Natural killer cell treated with Interleukin-12 subunit alpha and Interleukin-12 subunit beta and Interleukin-15 and Interleukin-18, amount 100 ng/mL, for 72 hours (primary cell): ENCODE measurements at regions not wholly inside any gene's neighbourhood (a gene's known extent, or its start where the extent isn't known, plus 50 kb on each side); places are given as distances from the start of the nearest gene placed in this dataset.

Experiments
- ATAC-seq, 2 donors: fragments of 150-1000 bp; cut with Tn5 transposase in 1 of 2; sonication (Bioruptor Pico), chemical (Tn5 transposase) in 1 of 2; 2 replicates each; pipeline ENCODE4 v1.10.0; 2021
- DNase-seq: peaks from one replicate; pipeline ENCODE4 v3.0.0; 2022; ENCODE audit warnings: low spot score
- H3K27ac Mint-ChIP-seq, 2 donors: 1 replicate in 1 of 2; 2 replicates in 1 of 2; pipeline ENCODE4 v1.8.0; 2022; ENCODE audit warnings: mixed read lengths in 2 of 2, mild to moderate bottlenecking in 1 of 2, moderate library complexity in 1 of 2
- H3K27me3 Mint-ChIP-seq, 2 donors: 1 replicate in 1 of 2; 2 replicates in 1 of 2; pipeline ENCODE4 v1.8.0; 2022; ENCODE audit warnings: mixed read lengths in 2 of 2
- H3K36me3 Mint-ChIP-seq: one replicate; pipeline ENCODE4 v1.8.0; 2022; ENCODE audit warnings: mixed read lengths
- H3K4me1 Mint-ChIP-seq, 2 donors: 1 replicate in 1 of 2; 2 replicates in 1 of 2; pipeline ENCODE4 v1.8.0; 2022; ENCODE audit warnings: low read depth in 2 of 2, mixed read lengths in 2 of 2, mild to moderate bottlenecking in 1 of 2
- H3K4me3 Mint-ChIP-seq: one replicate; pipeline ENCODE4 v1.8.0; 2022; ENCODE audit warnings: mixed read lengths
- H3K9me3 Mint-ChIP-seq: 2 replicates; pipeline ENCODE4 v1.8.0; 2022; ENCODE audit warnings: mixed read lengths

GRCh38 chr10:4049348-4049747 is 264.3 kb upstream of the KLF6 start:
- H3K27ac Mint-ChIP-seq, result no peak overlapping the region
- peaks cover 16 to 20% of the 10 kb centered on the region in 2 donors for H3K4me1 Mint-ChIP-seq
- H3K4me3 Mint-ChIP-seq, result no peak overlapping the region
- no peaks in the 10 kb centered on the region for H3K36me3 Mint-ChIP-seq
- H3K9me3 Mint-ChIP-seq, result no peaks in the 10 kb centered on the region
- DNase-seq, result no peak
- ATAC-seq, result no peak
- H3K27me3 Mint-ChIP-seq, result peaks cover 0 to 3% of the 10 kb centered on the region in 2 donors

DNA sequence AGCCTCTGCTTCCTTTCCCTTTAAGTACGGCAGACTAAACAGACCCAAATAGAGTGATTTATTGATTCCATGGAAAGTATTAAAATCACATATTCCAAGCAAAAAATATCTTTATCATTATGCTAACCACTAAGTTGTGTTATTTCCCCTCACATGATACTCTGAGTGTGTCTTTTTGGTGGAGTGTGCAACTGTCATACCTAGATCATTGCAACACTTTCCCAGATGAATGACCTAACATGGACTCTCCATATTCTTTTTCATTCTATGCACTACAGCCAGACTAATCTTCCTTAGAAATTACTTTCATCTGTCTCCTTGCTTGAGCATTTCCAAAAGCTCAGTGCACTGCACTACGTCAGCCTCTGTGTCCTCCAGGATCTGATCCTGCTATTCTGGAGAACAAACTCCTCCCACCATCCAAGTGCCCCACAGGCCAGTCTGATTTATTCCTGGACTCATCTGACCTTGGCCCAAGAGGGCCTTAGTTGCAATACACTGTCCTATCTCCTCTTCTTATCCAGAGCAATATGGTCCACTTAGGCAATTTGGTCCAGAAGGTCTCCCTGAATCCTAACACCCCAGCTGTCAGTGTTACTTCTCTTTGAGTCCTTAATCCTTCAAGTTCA is 263.3 kb upstream of the KLF6 start:
- H3K4me3 Mint-ChIP-seq, result no peak overlapping the region

DNA sequence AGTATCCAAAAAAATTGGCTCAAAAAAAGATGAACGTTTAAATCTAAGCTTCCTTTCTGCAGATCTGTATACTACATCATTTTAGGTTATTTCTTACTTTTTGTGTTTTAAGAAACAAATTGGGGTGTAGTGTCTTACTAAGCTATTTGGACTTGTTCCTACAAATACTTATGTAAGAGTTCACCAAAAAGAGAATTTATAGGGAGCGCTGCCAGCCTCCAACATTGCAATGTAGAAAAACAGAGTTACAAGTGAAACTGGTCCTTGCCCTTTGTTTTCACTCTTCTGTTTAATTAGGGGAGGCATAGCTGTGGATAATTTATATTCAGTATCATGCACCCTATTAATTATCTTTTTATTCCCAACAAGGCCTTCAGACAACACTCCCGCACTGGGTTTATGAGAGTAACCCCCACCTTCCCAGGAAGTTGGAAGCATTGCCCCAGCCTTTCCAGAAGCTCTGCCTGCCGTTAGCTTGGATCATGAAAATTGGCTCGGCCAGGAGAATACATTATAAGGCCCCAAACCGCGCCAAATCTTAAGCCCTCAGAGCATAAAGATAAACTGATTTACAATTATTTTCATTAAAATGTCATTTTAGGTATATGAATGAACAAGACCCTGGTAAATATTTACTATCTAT is 261.8 kb upstream of the KLF6 start:
- Mint-ChIP-seq H3K27me3 (peaks cover 0 to 3% of the 10 kb centered on the region in 2 donors), H3K27ac (no peak overlapping the region), H3K9me3 (peaks cover under 1% of the 10 kb centered on the region), H3K36me3 (peaks cover 10% of the 10 kb centered on the region), H3K4me1 (peaks cover 9 to 16% of the 10 kb centered on the region in 2 donors), H3K4me3 (no peak overlapping the region)
- no peak for DNase-seq
- ATAC-seq, result no peak

More for the DNA sequence above, 263.3 kb upstream of the KLF6 start:
- H3K27me3 Mint-ChIP-seq, result peaks cover 0 to 3% of the 10 kb centered on the region in 2 donors
- no peaks in the 10 kb centered on the region for H3K36me3 Mint-ChIP-seq
- peaks cover 13 to 16% of the 10 kb centered on the region in 2 donors for H3K4me1 Mint-ChIP-seq
- no peak for ATAC-seq
- H3K9me3 Mint-ChIP-seq, result no peaks in the 10 kb centered on the region
- H3K27ac Mint-ChIP-seq, result no peak overlapping the region
- no peak for DNase-seq

DNA sequence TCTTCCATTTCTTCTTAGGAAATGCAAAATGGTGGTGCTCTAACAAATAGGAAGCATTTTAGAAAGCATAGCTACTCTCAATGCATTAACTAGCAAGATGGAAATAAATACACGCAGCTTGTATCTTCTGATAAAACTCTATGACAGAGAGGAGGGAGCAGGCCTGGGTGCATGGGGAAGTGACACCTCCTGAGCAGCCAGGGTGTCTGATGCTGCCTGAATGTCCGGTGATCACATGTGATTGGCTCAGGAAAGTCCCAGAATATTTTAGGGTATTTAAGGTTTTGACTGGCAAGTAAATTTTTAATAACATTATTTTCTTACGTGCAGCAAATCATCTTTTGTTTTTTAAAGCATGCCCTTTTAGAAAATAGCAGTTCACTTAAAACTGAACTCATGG is 261.0 kb upstream of the KLF6 start:
- DNase-seq (no peak), ATAC-seq (no peak)
- no peak overlapping the region for H3K4me3 Mint-ChIP-seq
- H3K27me3 Mint-ChIP-seq, result no peaks in the 10 kb centered on the region
- peaks cover 16% of the 10 kb centered on the region for H3K36me3 Mint-ChIP-seq
- peaks cover 5% of the 10 kb centered on the region for H3K9me3 Mint-ChIP-seq
- peak overlapping the region in 1 of 2 donors; percentile 26 for H3K27ac Mint-ChIP-seq
- H3K4me1 Mint-ChIP-seq, result peaks cover 4 to 8% of the 10 kb centered on the region in 2 donors

- Mint-ChIP-seq H3K27ac (no peak overlapping the region), H3K4me3 (no peak overlapping the region), H3K36me3 (peaks cover 16% of the 10 kb centered on the region), H3K27me3 (no peaks in the 10 kb centered on the region), H3K9me3 (peaks cover 5% of the 10 kb centered on the region), H3K4me1 (peaks cover 4 to 5% of the 10 kb centered on the region in 2 donors)
- ATAC-seq (no peak), DNase-seq (no peak)
Measured at GRCh38 chr10:4043897-4044665, 259.1 kb upstream of the KLF6 start.

DNA sequence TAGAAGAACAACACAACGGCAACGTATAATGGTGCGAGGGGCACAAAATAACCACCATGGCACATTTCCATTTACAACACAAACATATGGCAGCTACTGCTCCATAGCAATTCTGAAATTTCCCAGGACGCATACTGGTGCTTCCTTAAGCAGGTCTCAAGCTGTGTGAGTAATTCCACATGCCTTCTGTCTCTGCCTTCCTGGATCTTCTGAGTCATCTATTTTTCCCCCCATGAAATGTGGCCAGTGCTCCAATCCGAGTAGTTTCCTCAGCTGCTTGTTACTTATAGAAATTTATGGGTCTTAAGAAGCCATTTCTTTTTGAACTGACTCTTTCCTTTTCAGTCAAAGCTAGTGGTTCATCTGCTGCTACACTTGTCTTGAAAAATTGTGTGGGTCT is 256.6 kb upstream of the KLF6 start:
- Mint-ChIP-seq H3K9me3 (peaks cover 5% of the 10 kb centered on the region), H3K27me3 (no peaks in the 10 kb centered on the region), H3K27ac (no peak overlapping the region), H3K36me3 (peaks cover 16% of the 10 kb centered on the region), H3K4me1 (peaks cover 2 to 5% of the 10 kb centered on the region in 2 donors), H3K4me3 (no peak overlapping the region)
- ATAC-seq (no peak), DNase-seq (no peak)

DNA sequence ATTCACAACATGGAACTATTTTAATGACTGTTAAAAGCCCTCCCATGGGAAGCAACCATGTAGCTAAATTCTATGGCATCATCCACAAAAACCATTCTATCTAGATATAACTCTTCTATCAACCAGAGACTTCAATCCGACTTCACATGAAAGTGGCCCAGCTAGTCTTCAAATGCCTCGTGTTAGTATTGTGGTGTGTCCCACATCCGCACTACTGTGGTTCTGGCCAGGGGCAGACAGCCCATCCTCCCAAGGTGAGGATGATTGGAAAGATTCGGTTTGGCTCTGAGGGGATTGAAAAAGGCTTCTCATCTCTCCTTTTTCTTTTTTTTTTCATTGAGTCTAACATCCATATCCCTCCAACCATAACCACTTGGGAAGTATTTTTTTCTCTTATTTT is 253.0 kb upstream of the KLF6 start:
- no peak overlapping the region for H3K4me3 Mint-ChIP-seq
- peaks cover 16% of the 10 kb centered on the region for H3K36me3 Mint-ChIP-seq
- H3K9me3 Mint-ChIP-seq, result peaks cover 5% of the 10 kb centered on the region
- no peak overlapping the region for H3K27ac Mint-ChIP-seq
- H3K4me1 Mint-ChIP-seq, result peaks cover 29% of the 10 kb centered on the region in 2 donors
- ATAC-seq, result no peak
- H3K27me3 Mint-ChIP-seq, result no peaks in the 10 kb centered on the region
- no peak for DNase-seq

- DNase-seq (no peak), ATAC-seq (no peak)
- H3K36me3 Mint-ChIP-seq, result no peaks in the 10 kb centered on the region
- H3K4me1 Mint-ChIP-seq, result peaks cover 33% of the 10 kb centered on the region in 2 donors
- no peaks in the 10 kb centered on the region for H3K27me3 Mint-ChIP-seq
- H3K27ac Mint-ChIP-seq, result peak overlapping the region; percentile 81 to 95
- peak overlapping the region; percentile 76 for H3K4me3 Mint-ChIP-seq
- no peaks in the 10 kb centered on the region for H3K9me3 Mint-ChIP-seq
Measured at GRCh38 chr10:4035599-4035945, 250.6 kb upstream of the KLF6 start.

- Mint-ChIP-seq H3K36me3 (no peaks in the 10 kb centered on the region), H3K4me1 (peaks cover 33% of the 10 kb centered on the region in 2 donors), H3K27ac (peak overlapping the region; percentile 81 to 95), H3K27me3 (no peaks in the 10 kb centered on the region), H3K4me3 (peak overlapping the region; percentile 76), H3K9me3 (no peaks in the 10 kb centered on the region)
- DNase-seq (no peak), ATAC-seq (peak; percentile 50 to 59)
Measured at GRCh38 chr10:4034907-4035598, 250.0 kb upstream of the KLF6 start.

- Mint-ChIP-seq H3K27ac (peak overlapping the region; percentile 81 to 95), H3K4me1 (peaks cover 33 to 35% of the 10 kb centered on the region in 2 donors), H3K4me3 (peak overlapping the region; percentile 76), H3K36me3 (no peaks in the 10 kb centered on the region), H3K9me3 (no peaks in the 10 kb centered on the region), H3K27me3 (no peaks in the 10 kb centered on the region)
- peak; percentile 86 to 91 for ATAC-seq
- no peak for DNase-seq
Measured at GRCh38 chr10:4033341-4033896, 248.4 kb upstream of the KLF6 start.

DNA sequence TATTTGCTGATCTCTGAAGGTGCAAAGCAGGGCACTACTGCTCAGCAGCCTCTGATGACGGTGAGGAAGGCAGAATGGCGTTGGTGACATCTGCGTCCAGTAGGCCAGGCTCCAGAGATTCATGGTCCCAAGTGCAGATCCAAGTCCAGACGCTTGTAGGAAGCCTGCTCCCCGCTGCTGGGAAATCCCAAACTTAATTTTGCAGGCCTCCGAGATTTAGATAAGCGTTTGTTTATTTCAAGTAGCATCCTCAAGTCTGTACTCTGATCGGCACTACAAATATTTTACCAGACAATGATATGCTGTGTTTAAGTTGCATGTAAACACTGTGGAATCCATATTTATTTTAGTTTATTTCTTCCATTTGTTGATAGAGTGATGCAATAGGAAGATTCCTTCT is 244.9 kb upstream of the KLF6 start:
- H3K4me1 Mint-ChIP-seq, result peaks cover 28% of the 10 kb centered on the region in 2 donors
- DNase-seq, result no peak
- no peaks in the 10 kb centered on the region for H3K36me3 Mint-ChIP-seq
- H3K27ac Mint-ChIP-seq, result no peak overlapping the region
- H3K9me3 Mint-ChIP-seq, result no peaks in the 10 kb centered on the region
- no peak overlapping the region for H3K4me3 Mint-ChIP-seq
- no peak for ATAC-seq
- H3K27me3 Mint-ChIP-seq, result no peaks in the 10 kb centered on the region

DNA sequence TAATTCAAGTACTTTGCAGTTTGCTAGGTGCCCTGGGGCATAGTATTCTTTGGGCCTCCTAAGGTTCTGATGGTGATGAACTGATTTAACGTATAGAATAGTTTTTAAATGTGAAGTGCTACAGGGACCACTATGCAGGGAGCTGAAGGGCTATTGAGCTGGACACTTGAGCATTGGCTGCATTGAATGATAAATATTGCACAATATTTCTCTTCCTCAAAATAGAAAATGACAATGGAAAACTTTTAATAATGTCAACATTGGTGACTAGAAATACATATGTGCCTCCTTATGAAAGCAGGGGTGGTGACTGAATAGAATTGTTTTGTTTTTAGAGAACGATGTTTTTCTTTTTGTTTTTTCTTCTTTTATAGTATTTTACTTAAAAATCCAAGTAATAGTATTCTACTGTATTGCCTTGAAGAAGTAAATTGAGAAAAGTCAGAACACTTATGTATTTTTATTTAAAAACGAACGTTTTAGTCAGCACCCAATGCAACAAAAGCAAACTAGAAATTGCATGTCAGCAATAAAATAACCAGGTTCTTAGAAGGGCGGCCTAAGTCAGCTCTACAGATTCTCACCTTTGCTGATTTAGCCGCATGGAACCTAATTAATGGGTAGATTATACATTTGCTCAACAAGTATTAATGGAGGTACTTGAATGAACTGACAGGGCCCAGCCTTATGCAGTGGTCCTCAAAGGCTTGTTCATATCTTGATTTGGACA is 244.0 kb upstream of the KLF6 start:
- Mint-ChIP-seq H3K36me3 (no peaks in the 10 kb centered on the region), H3K4me1 (peaks cover 19 to 22% of the 10 kb centered on the region in 2 donors), H3K9me3 (no peaks in the 10 kb centered on the region), H3K27me3 (no peaks in the 10 kb centered on the region), H3K4me3 (no peak overlapping the region), H3K27ac (peak overlapping the region in 1 of 2 donors; percentile 54)
- no peak for DNase-seq
- no peak for ATAC-seq

DNA sequence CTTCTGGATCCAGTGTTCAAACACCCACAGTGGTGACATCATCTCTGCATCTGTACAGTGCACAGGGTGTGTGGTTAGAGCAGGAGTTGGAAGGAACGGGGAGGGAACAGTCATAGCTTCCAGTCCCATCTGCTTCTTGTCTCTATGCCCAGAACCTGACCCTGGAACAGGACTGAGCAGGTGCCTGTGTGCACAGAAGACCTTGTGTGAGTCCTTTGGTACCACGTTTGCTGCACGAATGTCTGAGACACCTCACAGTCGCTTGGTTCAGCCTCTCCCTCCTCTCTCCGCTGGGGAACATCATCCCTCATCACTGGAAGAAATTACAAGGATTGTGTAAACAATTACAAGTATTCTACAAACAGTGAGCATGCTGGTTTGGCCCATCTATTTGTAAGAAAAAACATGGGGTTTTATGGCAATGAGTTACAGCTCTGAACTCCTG is 243.0 kb upstream of the KLF6 start:
- no peak for DNase-seq
- Mint-ChIP-seq H3K9me3 (no peaks in the 10 kb centered on the region), H3K36me3 (no peaks in the 10 kb centered on the region), H3K4me3 (no peak overlapping the region), H3K4me1 (peaks cover 9 to 14% of the 10 kb centered on the region in 2 donors), H3K27ac (peak overlapping the region in 1 of 2 donors; percentile 54), H3K27me3 (no peaks in the 10 kb centered on the region)
- peak; percentile 15 to 33 for ATAC-seq
